HEK293T (cell line): ENCODE measurements at regions not wholly inside any gene's neighbourhood (a gene's known extent, or its start where the extent isn't known, plus 50 kb on each side); places are given as distances from the start of the nearest gene placed in this dataset.
"Not testable (repeated sequence)": the region's sequence is repeated elsewhere in the genome, so short reads cannot be mapped to it uniquely, and the experiment has no call there.

Experiments used
- CTCF ChIA-PET: fragments of 350-600 bp; formaldehyde crosslinking; extraction: SDS; loops from one replicate; lab custom pipeline; 2021; ENCODE audit warnings: antibody characterized with exemption, inconsistent platforms; lab: Yijun Ruan, JAX
- POLR2A ChIA-PET: fragments of 350-600 bp; formaldehyde crosslinking; extraction: SDS; loops from one replicate; lab custom pipeline; 2020; ENCODE audit warnings: antibody characterized with exemption, inconsistent platforms; lab: Yijun Ruan, JAX
- DNase-seq: peaks from one replicate; pipeline ENCODE4 v3.0.0; 2012; ENCODE audit warnings: mixed read lengths; ENCODE audit errors: extremely low spot score
- ARNT ChIP-seq: fragments of 450-650 bp; IDR thresholded peaks from 2 replicates; pipeline ENCODE4 v1.6.1; 2017; ENCODE audit warnings: mild to moderate bottlenecking
- BHLHE40 ChIP-seq: fragments of 450-650 bp; IDR thresholded peaks from 2 replicates; pipeline ENCODE4 v1.6.1; 2016; ENCODE audit warnings: mild to moderate bottlenecking, moderate library complexity, borderline replicate concordance
- CTBP1 ChIP-seq: fragments of 450-650 bp; IDR thresholded peaks from 2 replicates; pipeline ENCODE4 v1.6.1; 2016; ENCODE audit warnings: borderline replicate concordance
- ELF4 ChIP-seq: fragments of 450-650 bp; IDR thresholded peaks from 2 replicates; pipeline ENCODE4 v1.6.1; 2017; ENCODE audit warnings: antibody characterized with exemption
- FOXA1 ChIP-seq: fragments of 450-650 bp; IDR thresholded peaks from 2 replicates; pipeline ENCODE4 v1.6.1; 2016; ENCODE audit warnings: mild to moderate bottlenecking
- FOXK2 ChIP-seq: fragments of 450-650 bp; IDR thresholded peaks from 2 replicates; pipeline ENCODE4 v1.6.1; 2016; ENCODE audit warnings: mild to moderate bottlenecking
- FOXM1 ChIP-seq: fragments of 450-650 bp; IDR thresholded peaks from 2 replicates; pipeline ENCODE4 v1.6.1; 2017; ENCODE audit warnings: mild to moderate bottlenecking, borderline replicate concordance
- HDGF ChIP-seq: fragments of 450-650 bp; IDR thresholded peaks from 2 replicates; pipeline ENCODE4 v1.6.1; 2017; ENCODE audit warnings: antibody characterized with exemption, borderline replicate concordance
- L3MBTL2 ChIP-seq: fragments of 450-650 bp; conservative IDR thresholded peaks from 2 replicates; pipeline ENCODE4 v1.6.1; 2016; ENCODE audit warnings: mild to moderate bottlenecking
- LEF1 ChIP-seq: fragments of 450-650 bp; IDR thresholded peaks from 2 replicates; pipeline ENCODE4 v1.6.1; 2017; ENCODE audit warnings: mild to moderate bottlenecking, borderline replicate concordance
- NFRKB ChIP-seq: fragments of 450-650 bp; IDR thresholded peaks from 2 replicates; pipeline ENCODE4 v1.6.1; 2016; ENCODE audit warnings: mild to moderate bottlenecking, moderate library complexity
- SP1 ChIP-seq: fragments of 450-650 bp; IDR thresholded peaks from 2 replicates; pipeline ENCODE4 v1.6.1; 2017
- SUZ12 ChIP-seq: fragments of 450-650 bp; IDR thresholded peaks from 2 replicates; pipeline ENCODE4 v1.6.1; 2016; ENCODE audit warnings: mild to moderate bottlenecking
- TARDBP ChIP-seq: fragments of 450-650 bp; IDR thresholded peaks from 2 replicates; pipeline ENCODE4 v1.6.1; 2016
- ZNF384 ChIP-seq: fragments of 450-650 bp; IDR thresholded peaks from 2 replicates; pipeline ENCODE4 v1.6.1; 2016
- TF ChIP-seq, protein P1 (sequence below): fragments of 450-650 bp; IDR thresholded peaks from 2 replicates; pipeline ENCODE4 v1.6.1; 2016

DNA sequence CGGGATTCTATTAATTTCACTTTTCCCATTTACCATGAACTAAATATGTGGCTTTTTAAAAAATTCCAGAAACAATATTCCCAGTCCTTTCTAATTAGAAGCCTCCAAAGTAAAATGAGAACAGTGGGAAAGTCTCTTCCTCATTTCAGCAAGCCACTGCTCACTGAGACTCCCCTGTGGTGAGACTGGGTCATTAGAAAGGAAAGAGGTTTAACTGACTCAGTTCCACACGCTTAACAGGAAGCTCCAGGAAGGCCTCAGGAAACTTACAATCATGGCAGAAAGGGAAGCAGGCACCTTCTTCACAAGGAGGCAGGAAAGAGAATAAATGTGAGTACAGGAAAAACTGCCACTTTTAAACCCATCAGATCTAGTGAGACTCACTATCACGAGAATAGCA lies 258.9 kb upstream of the CHAC2 start:
- TF ChIP-seq HDGF: no peak
- TF ChIP-seq L3MBTL2: no peak
- TF ChIP-seq LEF1: no peak
- no peak for TF ChIP-seq FOXA1
- TF ChIP-seq TARDBP: no peak
- TF ChIP-seq ARNT: no peak
- TF ChIP-seq ZNF384: no peak
- TF ChIP-seq ELF4: no peak
- TF ChIP-seq, protein P1, sequence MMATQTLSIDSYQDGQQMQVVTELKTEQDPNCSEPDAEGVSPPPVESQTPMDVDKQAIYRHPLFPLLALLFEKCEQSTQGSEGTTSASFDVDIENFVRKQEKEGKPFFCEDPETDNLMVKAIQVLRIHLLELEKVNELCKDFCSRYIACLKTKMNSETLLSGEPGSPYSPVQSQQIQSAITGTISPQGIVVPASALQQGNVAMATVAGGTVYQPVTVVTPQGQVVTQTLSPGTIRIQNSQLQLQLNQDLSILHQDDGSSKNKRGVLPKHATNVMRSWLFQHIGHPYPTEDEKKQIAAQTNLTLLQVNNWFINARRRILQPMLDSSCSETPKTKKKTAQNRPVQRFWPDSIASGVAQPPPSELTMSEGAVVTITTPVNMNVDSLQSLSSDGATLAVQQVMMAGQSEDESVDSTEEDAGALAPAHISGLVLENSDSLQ: no peak
- TF ChIP-seq FOXK2: no peak
- no peak for TF ChIP-seq BHLHE40
- no peak for TF ChIP-seq SP1
- ChIA-PET POLR2A (no interaction called here), CTCF (no interaction called here)
- DNase-seq: no peak

DNA sequence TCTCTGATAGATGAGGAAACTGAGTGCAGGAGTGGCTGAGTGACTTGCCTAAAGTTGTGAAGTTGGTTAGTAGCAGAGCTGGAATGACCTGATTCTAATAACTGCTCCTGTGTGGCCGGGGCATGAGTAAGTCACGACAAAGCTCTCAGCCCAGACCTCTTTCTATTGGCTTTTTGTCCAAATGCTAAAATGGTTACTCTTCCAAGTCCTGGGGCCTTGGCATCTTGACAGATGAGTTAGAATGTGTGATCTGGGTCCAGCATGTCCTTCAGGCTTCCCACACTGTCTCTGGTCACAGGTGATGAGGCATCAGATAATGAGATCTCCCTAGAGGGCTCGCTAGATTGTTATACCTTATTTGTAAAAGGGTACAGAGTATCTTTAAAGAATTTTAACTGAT lies 260.5 kb upstream of the CHAC2 start:
- DNase-seq, CTCF ChIA-PET, POLR2A ChIA-PET: not testable (repeated sequence)

DNA sequence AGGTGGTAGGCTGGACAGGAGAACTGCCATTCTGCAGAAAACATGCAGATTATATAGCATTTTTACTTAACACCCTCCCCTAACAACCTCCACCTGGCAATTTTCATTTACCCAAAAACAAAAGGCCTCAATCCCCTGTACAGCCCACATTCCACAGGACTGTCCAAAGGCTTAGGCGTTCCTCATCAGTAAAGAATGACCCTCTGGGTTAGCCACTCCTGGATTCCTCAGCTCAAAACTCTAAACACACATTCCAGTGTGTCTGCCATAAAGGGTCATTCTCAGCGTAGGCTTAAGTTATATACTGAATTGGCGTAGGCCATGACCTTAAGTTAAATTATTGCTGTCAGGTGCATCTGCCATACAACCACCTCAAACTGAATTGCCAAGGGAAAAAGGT lies 261.8 kb upstream of the CHAC2 start:
- ChIA-PET CTCF (no interaction called here), POLR2A (no interaction called here)
- DNase-seq: no peak
- TF ChIP-seq, protein P1: no peak
- TF ChIP-seq SP1: no peak
- TF ChIP-seq ELF4: no peak
- TF ChIP-seq FOXM1: no peak
- TF ChIP-seq SUZ12: no peak
- TF ChIP-seq ARNT: no peak
- no peak for TF ChIP-seq HDGF
- no peak for TF ChIP-seq L3MBTL2
- TF ChIP-seq FOXA1: no peak
- TF ChIP-seq TARDBP: no peak
- no peak for TF ChIP-seq ZNF384
- no peak for TF ChIP-seq NFRKB
- no peak for TF ChIP-seq LEF1
- no peak for TF ChIP-seq BHLHE40
- no peak for TF ChIP-seq CTBP1
- no peak for TF ChIP-seq FOXK2

DNA sequence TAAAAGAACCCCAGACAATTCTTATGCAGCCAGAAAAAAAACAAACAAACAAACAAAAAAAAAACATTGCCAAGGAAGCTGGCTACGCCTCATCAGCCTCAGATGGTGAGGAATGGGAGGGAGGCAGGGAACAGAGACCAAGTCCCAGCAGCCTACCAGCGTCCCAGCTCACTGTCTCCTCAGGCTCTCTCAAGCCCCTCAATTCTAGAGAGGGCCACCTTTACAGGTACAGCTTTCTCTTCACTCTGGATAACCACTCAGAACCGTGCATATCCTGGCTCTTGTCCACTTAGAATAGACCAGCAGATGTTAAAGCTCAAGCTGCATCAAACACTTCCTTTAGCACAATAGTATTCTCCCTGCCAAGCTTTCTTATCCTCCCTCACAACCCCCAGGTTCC lies 263.1 kb upstream of the CHAC2 start:
- DNase-seq: no peak
- ChIA-PET CTCF (no interaction called here), POLR2A (no interaction called here)
- TF ChIP-seq BHLHE40 (no peak), L3MBTL2 (no peak), ARNT (no peak), SUZ12 (no peak), NFRKB (no peak), FOXM1 (no peak), ELF4 (no peak)
- TF ChIP-seq, protein P1: no peak

DNA sequence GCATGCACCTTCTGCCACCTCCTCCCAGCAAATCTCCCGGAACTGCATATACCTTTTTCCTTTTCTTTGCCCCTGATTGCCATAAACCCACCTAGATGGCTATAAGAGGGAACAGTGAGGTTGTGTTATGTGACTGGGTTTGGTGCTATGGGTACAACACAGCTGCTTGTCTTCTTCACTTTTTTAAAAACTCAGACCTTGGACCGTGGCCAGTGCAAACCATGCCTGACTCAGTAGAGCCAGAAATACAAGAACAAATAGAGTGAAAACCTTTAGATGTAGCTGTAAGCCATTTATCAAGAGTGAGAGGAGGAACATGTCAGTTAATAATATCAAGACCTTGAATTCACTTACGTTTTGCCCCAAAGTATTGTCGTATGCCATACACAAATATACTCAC lies 267.4 kb upstream of the CHAC2 start:
- ChIA-PET POLR2A (no interaction called here), CTCF (no interaction called here)
- no peak for TF ChIP-seq BHLHE40
- no peak for TF ChIP-seq ZNF384
- no peak for TF ChIP-seq TARDBP
- TF ChIP-seq FOXM1: no peak
- no peak for TF ChIP-seq HDGF
- DNase-seq: no peak

DNA sequence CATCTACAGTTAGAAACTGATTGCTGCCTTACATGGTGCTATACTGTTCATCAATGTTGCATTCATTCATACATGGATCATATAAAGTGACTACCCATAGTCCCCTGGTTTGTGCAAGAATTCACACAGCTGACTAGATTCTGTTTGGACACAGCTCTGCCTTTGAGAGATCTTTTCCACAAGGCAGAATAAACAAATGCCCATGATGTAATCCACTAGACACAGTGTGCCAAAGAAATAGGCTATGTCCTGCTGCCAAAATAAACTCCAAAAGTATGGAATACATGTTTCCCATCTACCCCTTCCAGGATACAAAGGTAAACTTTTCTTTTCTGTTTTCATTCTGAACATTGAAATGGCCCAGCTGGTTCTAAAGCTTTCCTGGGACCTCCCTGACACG lies 269.4 kb upstream of the CHAC2 start:
- ChIA-PET CTCF (no interaction called here), POLR2A (no interaction called here)
- no peak for TF ChIP-seq LEF1
- TF ChIP-seq TARDBP: no peak
- TF ChIP-seq CTBP1: no peak
- TF ChIP-seq ARNT: no peak
- TF ChIP-seq L3MBTL2: no peak
- TF ChIP-seq ZNF384: no peak
- TF ChIP-seq HDGF: no peak
- TF ChIP-seq FOXA1: no peak
- TF ChIP-seq FOXK2: no peak
- no peak for TF ChIP-seq FOXM1
- TF ChIP-seq SUZ12: no peak
- TF ChIP-seq SP1: no peak
- TF ChIP-seq ELF4: no peak
- no peak for DNase-seq

DNA sequence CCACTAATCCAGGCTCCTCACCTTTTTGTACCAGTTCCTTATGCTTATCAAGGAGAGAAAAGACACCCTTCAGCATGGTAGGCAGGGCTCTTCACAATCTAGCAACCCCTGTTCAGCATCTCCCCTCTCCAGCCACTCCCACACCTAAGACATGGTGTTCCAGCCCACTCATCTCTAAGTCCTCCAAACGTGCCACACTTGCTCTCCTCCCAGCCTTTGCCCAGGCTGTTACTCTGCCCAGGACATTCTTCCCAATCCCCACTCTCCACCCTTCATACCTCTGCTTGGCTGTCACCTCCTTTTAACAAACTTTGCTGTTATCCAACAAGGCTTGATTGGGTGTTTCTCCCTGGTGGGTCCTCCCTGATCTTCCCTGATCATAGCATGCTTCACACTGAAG lies 270.6 kb upstream of the CHAC2 start:
- POLR2A ChIA-PET: no interaction called here
- DNase-seq: no peak
- no peak for TF ChIP-seq L3MBTL2
- TF ChIP-seq FOXK2: no peak
- TF ChIP-seq, protein P1: no peak
- no peak for TF ChIP-seq TARDBP
- no peak for TF ChIP-seq LEF1
- no peak for TF ChIP-seq SUZ12
- TF ChIP-seq HDGF: no peak
- no peak for TF ChIP-seq SP1
- no peak for TF ChIP-seq ZNF384
- TF ChIP-seq ARNT: no peak
- TF ChIP-seq NFRKB: no peak
- TF ChIP-seq FOXM1: no peak
- TF ChIP-seq FOXA1: no peak
- TF ChIP-seq CTBP1: no peak
- CTCF ChIA-PET: no interaction called here
